GM19238 (cell line): ENCODE measurements at regions not wholly inside any gene's neighbourhood (a gene's known extent, or its start where the extent isn't known, plus 50 kb on each side); places are given as distances from the start of the nearest gene placed in this dataset.

Experiments
- DNase-seq: peaks from one replicate; pipeline ENCODE4 v3.0.0; 2011; ENCODE audit warnings: low spot score; ENCODE audit not compliant: insufficient read length

DNA sequence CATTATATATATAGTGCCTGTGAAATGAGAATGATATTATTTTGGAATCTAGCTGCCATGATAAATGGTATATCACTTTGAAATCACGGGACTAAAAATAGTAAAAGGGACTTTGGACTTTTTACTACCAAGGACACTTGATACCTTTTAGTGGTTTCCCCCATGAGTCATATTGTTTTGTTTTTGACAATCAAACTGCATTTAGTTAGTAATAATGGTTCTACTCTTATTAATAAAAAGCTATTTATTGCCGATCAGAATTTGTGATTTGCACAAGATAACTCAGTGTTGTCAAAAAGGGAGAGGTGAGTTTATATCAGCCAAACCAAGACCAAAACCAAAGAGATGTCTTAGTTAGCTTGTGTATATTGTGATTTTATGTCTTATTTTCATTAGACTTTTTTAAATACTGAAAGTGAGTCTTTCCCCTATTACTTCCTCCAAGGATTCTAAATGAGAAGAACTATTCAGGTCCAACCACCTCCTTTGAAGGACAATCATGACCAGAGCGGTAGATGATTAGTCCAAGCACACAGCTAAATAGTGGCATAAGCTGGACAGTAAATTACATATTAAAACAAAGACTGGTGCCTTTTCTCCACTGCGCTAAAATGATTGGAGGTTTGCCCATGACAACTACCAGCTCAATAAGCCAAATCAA lies 281.7 kb upstream of the ESRRG start:
- no peak for DNase-seq

DNA sequence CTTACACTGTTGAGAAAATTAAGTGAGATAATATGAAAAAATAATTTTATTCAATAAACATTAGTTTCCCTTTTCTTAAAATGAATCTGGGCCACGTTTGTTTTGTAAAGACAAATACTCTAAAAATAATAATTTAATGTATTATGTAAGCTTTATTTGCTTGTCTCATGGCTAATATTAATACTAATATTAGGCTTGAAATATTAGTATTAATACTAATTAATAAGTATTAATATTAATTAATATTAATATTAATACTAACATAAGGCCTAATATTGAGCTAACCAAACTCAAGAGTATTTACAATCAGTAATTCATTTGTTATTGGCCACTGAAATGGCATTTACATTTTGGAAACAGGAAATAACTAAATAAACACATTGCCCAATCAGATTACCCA lies 280.1 kb upstream of the ESRRG start:
- no peak for DNase-seq

DNA sequence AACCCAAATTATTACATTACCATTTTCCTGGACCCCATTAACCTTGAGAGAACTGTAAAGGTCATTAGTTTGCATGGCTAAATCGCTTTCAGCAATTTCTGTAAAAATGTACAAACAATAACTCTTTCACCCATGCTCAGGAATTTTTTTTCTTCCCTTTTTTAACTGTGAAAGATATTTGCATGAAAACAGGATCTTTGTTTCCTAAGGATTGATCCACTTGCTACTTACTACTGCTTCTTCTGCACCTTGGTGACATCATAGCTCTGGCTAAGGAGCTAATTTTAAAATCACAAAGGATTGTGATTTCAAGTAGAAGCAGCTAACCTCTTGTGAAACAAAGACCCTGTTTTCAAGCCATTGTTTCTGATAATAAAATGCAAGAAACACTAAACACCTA lies 274.6 kb upstream of the ESRRG start:
- DNase-seq = no peak

DNA sequence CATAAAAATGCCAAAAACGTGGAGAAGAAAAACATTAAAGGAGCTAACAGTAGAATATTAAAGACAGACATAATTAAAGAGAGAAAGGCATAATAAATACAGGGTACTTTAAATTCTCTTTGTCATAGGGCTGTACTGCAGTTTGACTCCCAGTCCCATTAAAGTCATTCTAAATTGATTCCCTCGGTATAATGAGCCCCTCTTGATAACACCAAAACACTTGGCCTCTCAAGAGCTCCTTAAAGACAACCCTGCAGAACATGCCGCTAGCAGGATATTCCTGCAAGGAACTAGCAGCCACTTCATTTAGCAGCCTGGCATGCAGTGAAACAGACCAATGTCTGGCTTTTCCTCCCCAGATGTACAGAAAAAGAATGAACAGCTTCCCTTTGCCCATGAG lies 273.8 kb upstream of the ESRRG start:
- no peak for DNase-seq

DNA sequence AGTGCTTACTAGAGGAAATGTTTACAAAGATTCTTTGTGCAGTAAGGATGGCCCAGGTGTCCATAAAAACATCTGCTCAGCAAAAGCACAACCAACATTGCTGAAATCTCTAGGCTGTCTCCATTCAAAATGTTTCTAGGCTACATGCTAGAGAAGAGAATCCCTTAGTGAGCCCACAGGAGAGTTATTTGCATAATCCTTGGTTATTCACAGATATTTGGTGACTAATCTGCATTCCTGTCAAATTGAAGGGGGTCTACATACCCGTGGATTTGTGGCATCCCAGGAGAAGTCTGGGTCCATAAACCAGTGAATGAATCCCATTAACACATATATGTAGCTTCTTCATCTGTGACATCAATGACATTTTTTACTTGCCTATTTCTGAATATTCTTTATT lies 261.3 kb upstream of the ESRRG start:
- DNase-seq = no peak

DNA sequence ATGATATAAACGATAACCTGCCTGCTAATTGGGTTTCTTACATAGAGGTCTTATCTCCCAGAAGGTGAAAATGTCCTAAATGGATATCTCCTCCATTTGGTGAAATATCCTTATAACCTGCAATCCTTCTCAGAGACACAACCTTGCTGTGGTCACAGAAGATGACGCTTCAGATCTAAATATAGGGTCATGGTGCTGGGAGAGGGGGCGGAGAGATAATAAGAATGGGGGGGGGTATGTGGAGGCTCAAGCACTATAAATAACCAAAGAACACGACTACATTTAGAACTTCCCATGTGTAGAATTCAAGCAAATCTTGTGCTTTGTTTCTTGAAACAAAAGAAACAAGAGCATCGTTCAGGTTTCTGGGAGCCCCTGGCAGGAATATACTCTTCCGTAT lies 260.6 kb upstream of the ESRRG start:
- no peak for DNase-seq

DNA sequence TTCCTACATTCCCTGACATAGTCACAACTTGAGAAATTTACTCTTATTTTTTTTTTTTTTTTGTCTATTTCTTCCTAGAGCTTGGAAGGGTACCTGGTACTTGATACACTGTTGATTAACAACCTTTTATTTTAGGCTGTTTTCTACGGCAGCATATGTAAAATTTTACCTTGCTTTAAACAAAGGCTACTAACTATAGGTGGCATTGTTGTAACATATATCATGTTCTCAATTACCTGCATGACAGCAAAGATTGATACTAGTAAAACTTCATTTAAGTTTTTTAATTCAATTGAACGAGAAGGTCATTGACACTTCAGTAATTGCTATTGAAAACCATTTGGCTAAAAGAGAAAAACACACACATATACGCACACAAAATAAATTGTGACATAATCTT lies 238.3 kb upstream of the ESRRG start:
- DNase-seq = no peak

DNA sequence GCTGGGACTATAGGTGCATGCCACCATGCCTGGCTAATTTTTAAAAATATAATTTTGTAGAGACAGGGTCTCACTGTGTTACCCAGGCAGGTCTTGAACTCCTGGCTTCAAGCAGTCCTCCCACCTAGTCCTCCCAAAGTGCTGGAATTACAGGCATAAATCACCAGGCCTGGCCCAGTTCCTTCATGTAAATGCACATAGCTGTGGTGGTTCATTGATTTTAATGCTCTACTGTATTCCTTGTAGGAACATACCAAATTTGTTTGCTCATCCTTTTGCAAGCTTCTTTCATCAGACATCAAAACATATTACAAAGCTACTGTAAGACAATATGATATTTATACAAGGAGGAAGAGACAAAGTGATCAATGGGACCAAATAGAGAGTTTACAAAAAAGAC lies 237.5 kb upstream of the ESRRG start:
- DNase-seq = no peak

DNA sequence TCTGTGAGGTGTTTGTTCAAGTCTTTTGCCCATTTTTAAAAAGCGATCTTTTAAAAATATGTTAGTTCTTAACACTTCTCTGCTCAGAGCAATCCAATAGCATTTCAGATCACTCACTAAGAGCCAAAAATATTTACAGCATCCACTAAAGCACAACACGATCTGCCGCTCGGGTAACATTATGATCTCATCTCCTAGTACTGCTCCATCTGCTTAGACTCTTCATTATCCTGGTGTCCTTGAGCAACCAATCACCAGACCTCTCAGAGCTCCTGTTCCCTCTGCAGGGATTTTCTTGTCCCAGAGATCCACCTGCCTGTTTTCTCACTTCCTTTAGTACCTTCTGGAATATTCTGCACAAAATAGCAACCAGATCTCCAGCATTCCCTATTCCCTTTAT lies 235.3 kb upstream of the ESRRG start:
- no peak for DNase-seq

DNA sequence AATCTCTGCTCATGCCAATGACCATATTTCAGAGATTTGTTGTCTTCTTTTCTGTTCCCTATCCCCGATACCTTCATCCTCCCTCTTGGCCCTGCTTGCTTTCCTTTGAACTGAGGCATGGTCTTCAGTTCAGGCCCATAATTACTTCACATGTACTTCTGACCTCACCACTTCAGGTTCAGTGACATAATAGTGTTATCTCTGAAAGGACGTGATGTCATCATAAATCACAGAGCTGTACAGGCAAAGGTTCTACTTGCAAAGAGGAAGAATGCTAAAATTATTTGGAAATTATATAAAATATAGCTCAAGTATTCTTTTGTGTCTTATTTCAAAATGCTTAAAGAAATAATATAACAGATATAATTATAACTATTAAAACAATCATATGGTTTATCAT lies 230.3 kb upstream of the ESRRG start:
- DNase-seq = no peak

DNA sequence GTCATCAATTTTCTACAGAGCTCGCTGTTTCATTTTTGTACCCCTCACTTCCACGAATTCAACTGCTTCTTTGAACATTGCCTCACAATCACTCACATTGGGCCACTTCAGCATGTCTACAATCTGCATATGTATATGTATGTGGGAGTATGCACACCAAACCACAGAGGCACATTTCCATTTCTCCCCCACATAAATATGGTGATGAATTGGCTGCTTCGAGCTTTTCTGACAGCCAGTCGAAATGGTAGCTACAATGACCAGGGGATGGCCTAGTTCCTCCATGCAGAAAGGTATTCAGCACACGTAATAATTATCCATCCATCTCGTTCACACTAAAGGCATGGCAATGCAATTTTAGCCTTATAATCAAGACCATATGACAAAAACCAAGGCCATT lies 229.6 kb upstream of the ESRRG start:
- no peak for DNase-seq

DNA sequence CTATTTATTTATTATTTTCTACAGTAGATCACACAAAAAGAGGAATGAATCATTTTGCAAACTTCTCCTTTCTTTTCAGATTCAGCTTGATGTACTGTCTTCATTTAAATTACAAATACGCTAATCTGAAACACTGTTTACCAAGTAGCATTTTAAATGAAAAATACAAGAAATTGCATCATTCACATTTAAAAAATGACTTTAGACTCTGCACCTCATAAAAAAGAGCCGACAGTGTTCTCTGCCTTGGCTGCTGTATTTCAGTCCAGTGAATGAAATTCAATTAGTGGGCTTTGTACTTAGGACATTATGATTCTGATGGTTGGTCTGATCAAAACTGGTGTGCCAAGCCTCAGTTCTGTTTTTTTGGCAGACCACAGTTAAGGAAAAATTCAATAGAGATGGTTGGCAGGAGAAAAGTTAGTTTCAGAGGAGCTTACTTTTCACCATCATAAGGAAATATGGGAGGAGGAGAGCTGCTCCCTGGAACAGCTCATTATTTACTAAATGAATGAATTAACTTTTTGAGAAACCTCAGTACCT lies 222.4 kb upstream of the ESRRG start:
- DNase-seq = no peak

DNA sequence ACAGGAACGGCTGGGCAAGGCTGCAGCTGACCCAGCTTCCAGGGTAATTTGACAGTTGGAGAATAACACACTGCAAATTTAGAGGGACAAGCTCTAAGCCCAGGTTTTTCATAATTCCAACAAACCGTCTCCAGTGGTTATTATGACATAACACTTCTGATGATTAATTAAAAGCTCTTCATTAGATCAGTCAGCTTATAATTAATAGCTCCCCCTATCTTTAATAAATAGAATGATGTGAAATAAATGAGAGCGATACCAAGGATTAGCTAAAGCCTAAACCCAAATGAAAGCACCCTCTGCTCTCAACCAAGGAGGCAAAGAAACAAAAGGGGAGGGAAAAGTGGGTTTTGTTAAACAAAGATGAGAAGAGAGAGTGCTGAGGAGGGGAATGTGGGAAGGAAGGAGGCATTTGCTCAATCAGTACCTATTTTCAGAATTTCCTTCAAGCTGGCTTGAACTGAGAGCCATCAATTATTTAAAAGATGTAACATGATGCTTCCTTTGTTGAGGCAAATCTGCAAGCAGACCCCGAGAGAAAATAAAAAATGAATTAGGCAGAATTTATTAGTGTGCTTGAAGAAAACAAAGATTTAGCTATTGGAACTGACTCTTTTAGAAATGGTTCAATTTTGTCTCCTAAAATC lies 221.8 kb upstream of the ESRRG start:
- DNase-seq = no peak

DNA sequence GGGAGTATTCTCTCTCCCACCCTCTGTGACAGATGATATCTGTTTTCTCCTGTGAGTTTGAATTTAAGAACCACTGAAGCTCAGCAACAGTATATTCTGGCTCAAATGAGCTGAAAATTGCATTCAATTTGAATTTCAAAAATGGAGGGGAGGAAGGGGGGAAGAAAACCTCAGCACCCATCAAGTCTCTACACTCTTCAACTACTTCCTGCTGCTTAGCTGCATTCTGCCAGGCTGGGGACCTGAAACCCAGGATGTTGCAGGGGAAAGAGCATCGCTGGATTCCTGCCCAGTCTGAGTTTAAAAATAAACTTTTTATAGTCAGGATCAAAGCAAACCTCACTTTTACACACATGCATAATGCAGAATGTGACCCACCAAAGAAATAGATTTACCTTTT lies 214.3 kb upstream of the ESRRG start:
- no peak for DNase-seq

DNA sequence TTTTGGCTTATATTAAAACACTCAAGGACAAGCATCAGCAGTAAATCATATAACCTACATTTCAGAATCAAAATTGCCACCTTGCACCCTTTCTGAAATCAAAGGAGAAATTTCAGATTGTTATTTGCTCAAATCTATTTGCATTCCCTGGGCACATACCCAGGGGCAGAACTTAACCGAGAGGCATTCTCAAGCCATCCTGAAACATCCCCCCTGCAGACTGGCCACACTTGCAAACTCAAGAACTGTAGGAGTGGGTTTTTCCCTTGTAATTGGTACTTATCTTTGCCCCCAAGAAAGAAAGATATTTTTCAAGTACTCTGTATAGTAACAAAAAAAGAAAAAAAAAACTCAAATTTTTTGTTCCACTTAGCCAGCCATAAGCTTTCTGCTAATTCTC lies 213.6 kb upstream of the ESRRG start:
- DNase-seq = no peak

DNA sequence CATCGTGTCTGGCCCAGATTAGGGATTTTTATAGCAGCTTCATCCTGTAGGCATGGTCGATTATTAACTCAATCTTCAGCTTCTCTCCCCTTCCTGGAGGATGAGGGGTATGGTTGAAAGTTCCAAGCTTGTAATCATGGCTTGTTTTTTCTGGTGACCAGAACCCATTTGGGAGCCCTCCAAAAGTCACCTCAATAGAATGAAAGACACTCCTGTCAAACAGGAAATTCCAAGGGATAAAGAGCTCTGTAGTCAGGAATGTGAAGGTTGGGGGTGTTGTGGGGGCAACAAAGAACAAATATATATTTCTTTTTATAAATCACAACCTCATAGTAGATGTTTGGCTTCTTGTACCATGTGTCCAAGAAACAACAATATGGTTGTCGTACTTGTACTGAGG lies 212.7 kb upstream of the ESRRG start:
- DNase-seq = no peak

DNA sequence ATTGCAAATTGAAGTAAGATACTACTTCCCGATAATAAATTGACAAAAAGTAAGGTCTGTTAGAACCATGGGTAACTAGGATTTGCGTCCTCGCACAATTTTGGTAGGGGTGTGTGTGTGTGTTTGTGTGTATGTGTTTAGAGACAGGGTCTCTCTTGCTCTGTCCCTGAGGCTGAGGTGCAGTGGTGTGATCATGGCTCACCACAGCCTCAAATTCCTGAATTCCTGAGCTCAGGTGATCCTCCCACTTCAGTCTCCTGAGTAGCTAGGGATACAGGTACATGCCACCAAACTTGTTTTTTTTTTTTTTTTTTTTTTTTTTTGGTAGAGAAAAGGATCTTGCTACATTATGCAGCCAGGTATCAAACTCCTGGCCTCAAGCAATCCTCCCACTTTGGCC lies 209.2 kb upstream of the ESRRG start:
- DNase-seq = no peak

DNA sequence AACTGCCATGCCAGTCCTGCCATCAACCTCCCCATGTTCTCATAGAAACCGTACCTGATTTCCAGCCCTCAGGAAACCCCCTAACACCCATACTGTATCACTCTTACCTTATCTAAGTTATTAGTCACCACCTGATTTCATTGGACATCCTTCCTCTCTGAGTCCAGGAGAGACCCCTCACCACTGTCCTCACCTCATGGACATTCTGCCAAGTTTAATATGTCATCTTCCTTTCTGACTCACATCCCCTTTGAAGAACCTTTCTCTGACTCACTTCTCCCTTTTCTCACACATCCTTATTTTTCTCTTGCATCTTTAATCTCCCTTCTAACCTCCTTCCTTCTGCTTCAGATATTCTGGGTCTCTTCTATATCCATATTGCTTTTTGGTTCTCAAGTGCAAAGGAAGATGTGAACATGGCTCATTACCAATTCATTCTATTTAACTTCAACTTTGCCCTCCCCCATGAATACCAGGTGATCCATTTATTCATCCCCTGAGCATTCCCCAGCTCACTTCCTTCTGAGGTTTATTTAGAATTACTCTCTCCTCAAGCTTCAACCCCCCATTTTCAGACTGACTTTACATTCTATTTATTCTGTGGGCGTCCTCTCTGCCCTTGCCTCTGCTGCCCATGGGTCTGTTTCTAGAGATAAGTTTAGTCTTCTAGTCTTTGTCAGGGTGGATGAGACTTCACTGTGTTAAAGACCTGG lies 206.8 kb upstream of the ESRRG start:
- DNase-seq = no peak

DNA sequence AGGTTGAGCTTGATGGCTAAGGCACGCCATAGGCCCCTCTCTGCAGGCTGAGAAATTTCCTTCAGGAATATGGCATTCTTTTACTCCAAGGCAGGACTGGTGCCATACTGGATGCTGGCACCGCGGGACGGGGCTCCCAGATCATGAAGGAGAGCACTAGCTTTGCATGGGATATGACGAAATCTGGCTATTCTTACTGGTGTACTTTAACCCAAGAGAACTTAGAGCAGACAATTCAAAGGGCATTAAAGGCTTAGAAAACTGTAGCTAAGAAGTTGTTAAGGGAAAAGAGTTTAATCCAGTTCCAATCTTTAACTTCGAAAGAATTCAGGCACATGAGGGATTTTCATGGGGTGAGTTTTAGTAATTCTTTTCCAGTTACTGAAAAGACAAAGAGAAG lies 204.4 kb upstream of the ESRRG start:
- no peak for DNase-seq

DNA sequence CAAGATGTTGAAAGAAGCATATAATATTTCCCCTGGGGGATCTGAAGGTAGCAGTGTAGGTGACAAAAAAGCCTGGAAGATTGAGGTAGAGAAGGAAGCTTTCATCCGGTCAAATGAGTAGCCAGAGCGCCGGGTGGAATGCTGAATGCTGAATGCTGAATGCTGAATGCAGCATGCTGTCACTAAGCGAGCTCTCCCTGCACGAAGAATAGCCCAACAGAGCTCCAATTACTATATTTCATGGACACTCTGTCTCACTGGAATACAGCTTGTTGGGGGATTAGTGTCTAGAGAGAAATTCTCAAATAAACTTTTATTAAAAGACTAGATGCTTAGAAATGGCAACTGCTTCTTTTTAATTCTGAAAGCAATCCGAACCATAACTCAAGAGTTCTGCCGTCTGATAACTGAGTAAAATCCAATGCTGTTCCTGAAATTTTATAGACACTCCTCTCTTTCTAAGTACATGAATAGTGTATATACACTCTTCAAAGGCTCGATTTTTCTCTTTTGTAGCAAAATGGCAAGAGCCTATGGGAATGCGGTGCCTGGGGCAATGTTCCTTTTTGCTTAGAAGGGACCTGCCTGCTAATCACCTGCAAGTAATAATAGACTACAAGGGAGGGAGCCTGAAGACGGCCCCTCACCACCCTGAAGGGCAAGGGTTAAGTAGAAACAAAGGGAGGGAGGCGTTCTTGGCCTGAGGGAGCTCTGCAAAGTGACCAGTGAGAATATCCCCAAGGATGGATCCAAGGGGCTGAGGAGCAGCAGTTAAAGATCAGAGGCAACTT lies 203.7 kb upstream of the ESRRG start:
- DNase-seq = no peak

DNA sequence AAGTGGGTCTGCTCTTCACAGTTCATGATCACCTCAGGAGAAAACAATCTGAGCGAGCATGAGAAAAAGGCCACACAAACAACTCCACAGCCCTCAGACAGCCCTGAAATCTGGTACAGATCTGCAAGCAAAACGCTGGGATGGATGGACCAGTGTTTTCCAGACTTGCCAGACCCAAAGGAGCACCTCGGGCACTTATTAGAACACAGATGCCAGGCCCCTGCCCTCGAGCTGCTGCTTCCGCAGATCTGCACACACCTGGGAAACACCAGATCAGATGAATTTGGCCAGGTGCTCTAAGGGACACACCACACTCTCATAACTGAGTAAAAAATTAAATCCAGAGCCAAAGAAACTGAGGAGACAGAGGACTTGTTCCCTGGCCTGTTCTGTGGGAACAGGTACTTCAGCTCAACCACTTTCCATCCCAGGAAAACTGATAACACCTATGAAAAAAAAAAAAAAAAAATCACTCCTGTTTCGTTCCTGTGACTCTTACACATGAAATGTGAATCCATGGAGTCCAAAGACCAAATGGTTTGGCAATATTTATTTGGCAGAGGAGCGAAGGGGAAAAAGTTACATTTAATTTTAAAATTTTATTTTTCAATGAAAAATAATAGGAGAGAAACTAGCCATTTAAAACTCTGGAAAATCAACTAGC lies 202.9 kb upstream of the ESRRG start:
- no peak for DNase-seq
